ENCODE measurements at regions not wholly inside any gene's neighbourhood (a gene's known extent, or its start where the extent isn't known, plus 50 kb on each side); places are given as distances from the start of the nearest gene placed in this dataset.

DNA sequence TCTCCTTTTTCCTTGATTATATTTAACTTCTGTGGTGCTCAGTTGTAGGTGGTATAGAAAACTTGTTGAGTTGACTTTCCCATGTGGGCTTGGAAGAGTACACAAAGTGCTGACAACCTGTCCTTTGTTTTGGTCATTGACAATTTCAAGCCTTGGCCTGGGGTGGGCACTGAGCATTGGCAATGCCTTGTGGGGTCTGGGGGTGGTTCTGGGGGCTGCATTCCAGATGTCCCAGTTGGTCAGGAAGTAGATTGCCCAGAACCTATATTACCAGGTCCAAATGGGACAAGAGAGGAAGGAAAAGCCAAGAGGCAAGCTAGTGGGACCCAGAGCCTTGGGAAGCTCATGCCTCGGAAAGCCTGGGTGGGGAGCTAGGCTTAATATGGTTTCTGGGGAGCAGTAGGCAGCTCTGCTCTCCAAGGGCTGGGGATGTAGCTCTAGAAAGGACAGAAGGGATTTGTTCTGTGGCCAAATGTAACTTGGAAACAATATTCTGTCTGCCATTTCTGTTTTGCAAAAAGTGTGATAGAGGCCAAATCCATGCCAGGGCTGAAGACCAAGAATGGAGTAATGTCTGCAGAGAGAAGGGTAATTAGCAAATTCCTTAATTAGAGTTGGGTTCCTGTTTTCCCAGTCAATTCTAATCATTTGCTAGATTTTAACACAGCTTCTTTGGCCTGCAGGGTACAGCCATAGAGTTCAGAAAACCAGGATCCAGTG, 87.4 kb downstream of the SLC4A3 start:
- no peaks in the 10 kb centered on the region for H3F3A ChIP-seq (ENCODE audit: low read length, unreplicated experiment)
- no peaks in the 10 kb centered on the region for H4K20me1 ChIP-seq (ENCODE audit: low read length)
- POLR2A ChIA-PET (ENCODE audit: unreplicated experiment) = no interaction called here
- H2AFZ ChIP-seq (ENCODE audit: low read length) = no peak overlapping the region
- H3K4me3 ChIP-seq (ENCODE audit: low read length) = no peak overlapping the region
- ATAC-seq = no peak
- CTCF ChIA-PET = no interaction called here
- TF ChIP-seq EZH2 (IDR thresholded peaks at IDR 0.05; ENCODE audit: low read length, unreplicated experiment) = no peak
- no peak for TF ChIP-seq CTCF (conservative IDR thresholded peaks at IDR 0.05; ENCODE audit: low read depth, low read length)
- TF ChIP-seq EZH2phosphoT487 (IDR thresholded peaks at IDR 0.05; ENCODE audit: borderline replicate concordance, low read length) = no peak
- H3K27ac ChIP-seq (ENCODE audit: low read length) = no peak overlapping the region
- H3K27me3 ChIP-seq (ENCODE audit: low read length) = no peaks in the 10 kb centered on the region
- H3K4me1 ChIP-seq (ENCODE audit: insufficient read depth, low read length) = no peaks in the 10 kb centered on the region
- H3K4me2 ChIP-seq (ENCODE audit: low read length) = no peak overlapping the region
- no peaks in the 10 kb centered on the region for H3K9me3 ChIP-seq (ENCODE audit: low read length)
- intact Hi-C loops (cut with micrococcal nuclease) = no loop called here
- no peaks in the 10 kb centered on the region for H3K79me2 ChIP-seq (ENCODE audit: low read length)
- no TSS peak for BruUV-seq (replicated peaks)
- no peaks in the 10 kb centered on the region for H3K36me3 ChIP-seq (ENCODE audit: low read depth, low read length)
- DNase-seq = no peak
- H3K9me2 ChIP-seq (replicated peaks; ENCODE audit: low read length) = no peaks in the 10 kb centered on the region
- H3K9ac ChIP-seq (ENCODE audit: low read length) = no peak overlapping the region

GRCh38 chr2:219718066-219718465, 90.6 kb downstream of the SLC4A3 start:
- CTCF ChIA-PET = no interaction called here
- Histone ChIP-seq H3K9ac (ENCODE audit: low read length) (no peak overlapping the region), H3K4me2 (ENCODE audit: low read length) (no peak overlapping the region), H2AFZ (ENCODE audit: low read length) (no peak overlapping the region), H3K4me3 (ENCODE audit: low read length) (no peak overlapping the region), H3K9me2 (replicated peaks; ENCODE audit: low read length) (no peaks in the 10 kb centered on the region), H3K9me3 (ENCODE audit: low read length) (no peaks in the 10 kb centered on the region), H4K20me1 (ENCODE audit: low read length) (no peaks in the 10 kb centered on the region), H3K27me3 (ENCODE audit: low read length) (no peaks in the 10 kb centered on the region), H3K36me3 (ENCODE audit: low read depth, low read length) (no peaks in the 10 kb centered on the region), H3K4me1 (ENCODE audit: insufficient read depth, low read length) (peaks cover 4% of the 10 kb centered on the region; the same call in 1 of the 2 replicates), H3K79me2 (ENCODE audit: low read length) (no peaks in the 10 kb centered on the region), H3K27ac (ENCODE audit: low read length) (no peak overlapping the region), H3F3A (ENCODE audit: low read length, unreplicated experiment) (no peaks in the 10 kb centered on the region)
- DNase-seq (no peak), ATAC-seq (no peak)
- intact Hi-C loops (cut with micrococcal nuclease) = no loop called here
- TF ChIP-seq EZH2 (IDR thresholded peaks at IDR 0.05; ENCODE audit: low read length, unreplicated experiment) = no peak
- TF ChIP-seq EZH2phosphoT487 (IDR thresholded peaks at IDR 0.05; ENCODE audit: borderline replicate concordance, low read length) = no peak
- POLR2A ChIA-PET (ENCODE audit: unreplicated experiment) = no interaction called here
- no TSS peak for BruUV-seq (replicated peaks)

- H3K9me2 ChIP-seq (replicated peaks; ENCODE audit: low read length) = no peaks in the 10 kb centered on the region
- TF ChIP-seq EZH2 (IDR thresholded peaks at IDR 0.05; ENCODE audit: low read length, unreplicated experiment) (no peak), CTCF (conservative IDR thresholded peaks at IDR 0.05; ENCODE audit: low read depth, low read length) (no peak), EZH2phosphoT487 (IDR thresholded peaks at IDR 0.05; ENCODE audit: borderline replicate concordance, low read length) (no peak)
- no peaks in the 10 kb centered on the region for H3K27me3 ChIP-seq (ENCODE audit: low read length)
- ATAC-seq = no peak
- no peak overlapping the region for H3K9ac ChIP-seq (ENCODE audit: low read length)
- H4K20me1 ChIP-seq (ENCODE audit: low read length) = no peaks in the 10 kb centered on the region
- intact Hi-C loops (cut with micrococcal nuclease) = no loop called here
- BruUV-seq (replicated peaks) = no TSS peak
- H3K36me3 ChIP-seq (ENCODE audit: low read depth, low read length) = no peaks in the 10 kb centered on the region
- no peaks in the 10 kb centered on the region for H3F3A ChIP-seq (ENCODE audit: low read length, unreplicated experiment)
- no peak overlapping the region for H3K4me2 ChIP-seq (ENCODE audit: low read length)
- H2AFZ ChIP-seq (ENCODE audit: low read length) = no peak overlapping the region
- no peak overlapping the region for H3K4me3 ChIP-seq (ENCODE audit: low read length)
- ChIA-PET POLR2A (ENCODE audit: unreplicated experiment) (no interaction called here), CTCF (no interaction called here)
- H3K27ac ChIP-seq (ENCODE audit: low read length) = no peak overlapping the region
- H3K9me3 ChIP-seq (ENCODE audit: low read length) = no peaks in the 10 kb centered on the region
- no peaks in the 10 kb centered on the region for H3K79me2 ChIP-seq (ENCODE audit: low read length)
- H3K4me1 ChIP-seq (ENCODE audit: insufficient read depth, low read length) = peaks cover 4% of the 10 kb centered on the region; the same call in 1 of the 2 replicates
- no peak for DNase-seq
These were observed 92.1 kb downstream of the SLC4A3 start for GRCh38 chr2:219719521-219719920.
